Neural crest cell (in vitro differentiated cells): ENCODE measurements at regions not wholly inside any gene's neighbourhood (a gene's known extent, or its start where the extent isn't known, plus 50 kb on each side); places are given as distances from the start of the nearest gene placed in this dataset.
"Not testable (repeated sequence)": the region's sequence is repeated elsewhere in the genome, so short reads cannot be mapped to it uniquely, and the experiment has no call there.

Source experiments
- DNase-seq: peaks from one replicate; pipeline ENCODE4 v3.0.0; 2021; ENCODE audit warnings: low read depth, mixed read lengths, low spot score
- H3K27ac Mint-ChIP-seq: one replicate; pipeline ENCODE4 v1.8.0; 2021; ENCODE audit warnings: mild to moderate bottlenecking, mixed read lengths; ENCODE audit not compliant: unreplicated experiment
- H3K27me3 Mint-ChIP-seq: 2 replicates; pipeline ENCODE4 v1.8.0; 2021; ENCODE audit warnings: low read depth, mild to moderate bottlenecking, mixed read lengths
- H3K36me3 Mint-ChIP-seq: 2 replicates; pipeline ENCODE4 v1.8.0; 2021; ENCODE audit warnings: low read depth, mild to moderate bottlenecking, mixed read lengths
- H3K4me1 Mint-ChIP-seq: 2 replicates; pipeline ENCODE4 v1.8.0; 2021; ENCODE audit warnings: mixed read lengths
- H3K4me3 Mint-ChIP-seq: one replicate; pipeline ENCODE4 v1.8.0; 2021; ENCODE audit warnings: mild to moderate bottlenecking, mixed read lengths
- H3K9me3 Mint-ChIP-seq: 2 replicates; pipeline ENCODE4 v1.8.0; 2021; ENCODE audit warnings: mixed read lengths
- TF ChIP-seq, protein P1 (sequence below): fragments of 200-600 bp; sonication (generic); conservative IDR thresholded peaks from 2 replicates; pipeline ENCODE4 v1.5.0; 2021; ENCODE audit warnings: antibody characterized with exemption, mild to moderate bottlenecking

DNA sequence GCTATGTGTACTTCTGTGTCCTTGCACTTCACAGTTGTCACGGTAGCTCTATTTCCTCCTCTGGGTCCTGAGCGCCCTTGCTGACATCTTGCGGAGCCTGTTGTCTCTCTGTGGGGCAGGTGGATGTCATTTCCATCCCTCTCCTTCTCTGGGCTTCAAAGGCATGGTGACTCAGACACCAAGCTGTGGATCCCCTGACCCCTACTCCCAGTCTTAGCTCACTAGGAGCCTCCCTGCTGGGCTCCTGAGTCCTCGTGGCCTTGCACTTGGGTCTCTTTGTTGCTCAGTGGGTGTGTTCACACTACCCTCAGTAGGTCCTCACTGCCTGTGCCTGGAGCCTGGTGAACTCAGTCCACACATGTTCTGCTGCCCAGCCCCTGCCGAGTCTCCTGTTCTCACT, 100.3 kb upstream of the PAX2 start:
- TF ChIP-seq, protein P1, sequence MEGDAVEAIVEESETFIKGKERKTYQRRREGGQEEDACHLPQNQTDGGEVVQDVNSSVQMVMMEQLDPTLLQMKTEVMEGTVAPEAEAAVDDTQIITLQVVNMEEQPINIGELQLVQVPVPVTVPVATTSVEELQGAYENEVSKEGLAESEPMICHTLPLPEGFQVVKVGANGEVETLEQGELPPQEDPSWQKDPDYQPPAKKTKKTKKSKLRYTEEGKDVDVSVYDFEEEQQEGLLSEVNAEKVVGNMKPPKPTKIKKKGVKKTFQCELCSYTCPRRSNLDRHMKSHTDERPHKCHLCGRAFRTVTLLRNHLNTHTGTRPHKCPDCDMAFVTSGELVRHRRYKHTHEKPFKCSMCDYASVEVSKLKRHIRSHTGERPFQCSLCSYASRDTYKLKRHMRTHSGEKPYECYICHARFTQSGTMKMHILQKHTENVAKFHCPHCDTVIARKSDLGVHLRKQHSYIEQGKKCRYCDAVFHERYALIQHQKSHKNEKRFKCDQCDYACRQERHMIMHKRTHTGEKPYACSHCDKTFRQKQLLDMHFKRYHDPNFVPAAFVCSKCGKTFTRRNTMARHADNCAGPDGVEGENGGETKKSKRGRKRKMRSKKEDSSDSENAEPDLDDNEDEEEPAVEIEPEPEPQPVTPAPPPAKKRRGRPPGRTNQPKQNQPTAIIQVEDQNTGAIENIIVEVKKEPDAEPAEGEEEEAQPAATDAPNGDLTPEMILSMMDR: no peak
- no peaks in the 10 kb centered on the region for H3K4me1 Mint-ChIP-seq

DNA sequence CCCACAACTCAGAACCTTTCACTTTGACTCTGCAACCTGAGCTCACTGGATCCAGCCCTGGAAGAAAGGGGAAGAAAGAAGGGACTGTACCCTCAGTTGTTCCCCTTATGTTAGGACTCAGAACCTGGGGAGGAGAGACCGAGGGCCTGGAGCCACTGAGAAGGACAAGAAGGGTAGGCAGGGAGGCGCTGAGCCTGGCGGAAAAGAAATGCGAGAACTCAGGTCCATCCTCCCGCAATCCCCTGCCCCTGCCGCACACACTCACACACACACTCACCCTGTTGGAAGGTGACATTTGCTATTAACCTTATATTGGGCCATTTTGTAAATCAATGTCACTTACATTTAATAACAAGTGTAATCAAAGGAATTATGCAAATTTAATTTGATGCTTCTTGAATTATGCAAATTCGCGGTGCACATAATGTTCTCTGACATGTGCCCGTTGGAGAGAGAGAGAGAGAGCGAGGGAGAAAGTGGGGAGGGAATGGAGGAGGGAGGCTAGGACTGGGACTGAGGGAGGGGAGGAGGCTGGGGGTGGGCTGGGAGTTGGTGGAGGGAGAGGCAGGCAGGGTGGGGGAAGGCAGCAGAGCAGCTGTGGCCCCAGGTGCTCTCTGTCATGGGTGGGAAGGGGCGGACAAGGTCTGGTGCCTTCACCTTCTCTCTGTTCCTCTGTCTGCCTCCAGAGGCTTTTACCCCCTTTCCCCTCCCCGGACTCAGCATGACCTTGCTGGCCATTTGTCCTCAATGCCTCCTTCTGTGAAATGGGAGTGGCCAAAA, 99.6 kb upstream of the PAX2 start:
- Mint-ChIP-seq H3K4me1 (no peaks in the 10 kb centered on the region), H3K27ac (no peak overlapping the region), H3K36me3 (peaks cover 2% of the 10 kb centered on the region), H3K9me3 (peaks cover 3% of the 10 kb centered on the region), H3K4me3 (no peak overlapping the region), H3K27me3 (peaks cover 99% of the 10 kb centered on the region)
- TF ChIP-seq, protein P1: no peak
- DNase-seq: no peak

More for the DNA sequence above, 100.3 kb upstream of the PAX2 start:
- Mint-ChIP-seq H3K9me3 (peaks cover under 1% of the 10 kb centered on the region), H3K4me3 (no peak overlapping the region), H3K36me3 (peaks cover under 1% of the 10 kb centered on the region), H3K27ac (no peak overlapping the region), H3K27me3 (peaks cover 100% of the 10 kb centered on the region)
- DNase-seq: no peak

DNA sequence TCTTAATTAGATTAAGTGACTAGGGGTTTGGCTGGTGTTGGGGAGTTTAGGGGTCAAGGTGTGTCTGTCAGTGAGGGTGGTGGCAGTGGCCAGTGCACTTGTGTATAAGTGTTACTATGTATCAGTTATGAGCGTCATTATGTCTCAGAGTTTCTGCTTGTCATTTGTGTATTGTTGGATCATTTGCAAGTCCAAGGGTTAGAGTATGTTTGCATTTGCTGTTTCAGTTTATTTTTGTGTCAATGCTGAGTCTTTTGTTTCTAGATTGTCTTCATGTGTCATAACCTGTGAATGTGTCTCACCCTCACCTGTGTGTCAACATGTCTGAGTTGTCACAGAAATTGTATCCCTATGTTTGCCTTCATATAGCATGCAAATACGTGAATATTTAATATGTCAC, 97.5 kb upstream of the PAX2 start:
- no peak for DNase-seq
- Mint-ChIP-seq H3K9me3 (peaks cover 6% of the 10 kb centered on the region), H3K27ac (no peak overlapping the region), H3K4me3 (no peak overlapping the region), H3K27me3 (peaks cover 89% of the 10 kb centered on the region), H3K4me1 (peaks cover 6% of the 10 kb centered on the region), H3K36me3 (peaks cover 2% of the 10 kb centered on the region)
- TF ChIP-seq, protein P1: no peak

DNA sequence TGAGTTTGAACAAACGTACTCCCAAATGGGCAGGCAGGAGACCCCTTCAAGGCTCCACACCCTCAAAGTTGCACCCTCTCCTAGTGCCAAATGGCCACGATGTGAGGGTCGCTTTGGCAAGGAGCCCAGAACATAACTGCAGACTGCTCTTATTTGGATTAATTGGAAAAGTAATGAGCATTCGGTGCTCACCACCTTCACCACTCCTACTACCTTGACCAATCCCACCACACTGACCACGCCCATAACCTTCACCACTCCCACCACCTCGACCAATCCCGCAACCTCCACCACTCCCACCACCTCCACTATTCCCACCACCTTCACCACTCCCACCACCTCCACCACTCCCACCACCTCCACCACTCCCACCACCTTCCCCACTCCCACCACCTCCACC, 94.7 kb upstream of the PAX2 start:
- Mint-ChIP-seq H3K4me3 (no peak overlapping the region), H3K9me3 (peaks cover 6% of the 10 kb centered on the region), H3K27me3 (peaks cover 87% of the 10 kb centered on the region), H3K4me1 (peaks cover 26% of the 10 kb centered on the region), H3K27ac (no peak overlapping the region), H3K36me3 (peaks cover 2% of the 10 kb centered on the region)
- DNase-seq: no peak
- TF ChIP-seq, protein P1: no peak

DNA sequence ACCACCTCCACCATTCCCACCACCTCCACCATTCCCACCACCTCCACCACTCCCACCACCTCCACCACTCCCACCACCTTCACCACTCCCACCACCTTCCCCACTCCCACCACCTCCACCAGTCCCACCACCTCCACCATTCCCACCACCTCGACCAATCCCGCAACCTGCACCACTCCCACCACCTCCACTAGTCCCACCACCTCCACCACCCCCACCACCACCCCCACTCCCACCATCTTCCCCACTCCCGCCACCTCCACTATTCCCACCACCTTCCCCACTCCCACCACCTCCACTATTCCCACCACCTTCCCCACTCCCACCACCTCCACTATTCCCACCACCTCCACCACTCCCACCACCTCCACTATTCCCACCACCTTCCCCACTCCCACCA, 94.3 kb upstream of the PAX2 start:
- H3K27me3 Mint-ChIP-seq: peaks cover 87% of the 10 kb centered on the region
- H3K36me3 Mint-ChIP-seq, H3K27ac Mint-ChIP-seq, DNase-seq, H3K9me3 Mint-ChIP-seq, H3K4me3 Mint-ChIP-seq: not testable (repeated sequence)
- H3K4me1 Mint-ChIP-seq: peaks cover 29% of the 10 kb centered on the region

DNA sequence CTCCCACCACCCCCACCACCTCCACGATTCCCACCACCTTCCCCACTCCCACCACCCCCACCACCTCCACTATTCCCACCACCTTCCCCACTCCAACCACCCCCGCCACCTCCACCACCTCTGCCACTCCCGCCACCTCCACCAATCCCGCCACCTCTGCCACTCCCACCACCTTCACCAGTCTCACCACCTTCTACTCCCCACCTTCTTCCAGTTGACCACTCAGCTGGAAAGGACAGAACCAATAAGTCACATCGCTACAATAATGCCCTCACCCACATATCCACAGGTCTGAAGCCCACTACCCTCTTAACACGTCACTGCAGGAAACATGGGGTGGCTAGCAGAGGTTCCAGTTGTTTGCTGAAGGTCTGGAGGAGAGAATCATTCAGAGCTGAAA, 93.5 kb upstream of the PAX2 start:
- no peak overlapping the region for H3K4me3 Mint-ChIP-seq
- TF ChIP-seq, protein P1: no peak
- peaks cover 29% of the 10 kb centered on the region for H3K4me1 Mint-ChIP-seq
- no peak for DNase-seq
- peaks cover 2% of the 10 kb centered on the region for H3K36me3 Mint-ChIP-seq
- H3K27me3 Mint-ChIP-seq: peaks cover 85% of the 10 kb centered on the region
- H3K27ac Mint-ChIP-seq: no peak overlapping the region
- H3K9me3 Mint-ChIP-seq: peaks cover 6% of the 10 kb centered on the region
